DOHH2 (cell line): ENCODE measurements at regions not wholly inside any gene's neighbourhood (a gene's known extent, or its start where the extent isn't known, plus 50 kb on each side); places are given as distances from the start of the nearest gene placed in this dataset.

Experiments
- CTCF ChIP-seq: fragments of 200-600 bp; sonication (generic); IDR thresholded peaks from one replicate; pipeline ENCODE4 v1.5.1; 2014; ENCODE audit warnings: antibody characterized with exemption, mild to moderate bottlenecking, low read depth, low read length; ENCODE audit not compliant: poor library complexity, severe bottlenecking
- EZH2phosphoT487 ChIP-seq: fragments of 200-600 bp; sonication (generic); IDR thresholded peaks from 2 replicates; pipeline ENCODE4 v1.6.1; 2017; ENCODE audit warnings: borderline replicate concordance, mild to moderate bottlenecking, antibody characterized with exemption, low read length, moderate library complexity, mixed read lengths

DNA sequence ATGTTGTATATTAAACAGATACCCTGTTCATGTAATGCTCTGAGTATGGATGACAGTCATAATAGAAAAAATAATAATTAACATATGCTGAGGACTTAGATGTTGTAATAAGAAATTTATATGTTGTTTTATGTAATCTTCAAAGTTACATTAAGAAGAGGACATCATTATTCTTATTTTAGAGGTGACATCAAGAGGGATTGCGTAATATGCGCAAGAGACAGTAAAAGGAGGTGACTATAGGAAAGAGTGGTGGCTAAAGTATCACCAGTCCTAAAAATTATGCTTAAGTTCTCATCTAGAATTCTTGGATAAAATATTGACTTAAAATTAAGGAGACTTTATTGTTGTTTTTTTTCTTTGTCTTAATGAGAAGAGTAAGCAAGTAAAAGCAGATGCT, 323.9 kb downstream of the KCNC2 start:
- TF ChIP-seq CTCF = no peak
- no peak for TF ChIP-seq EZH2phosphoT487
